ENCODE measurements at regions not wholly inside any gene's neighbourhood (a gene's known extent, or its start where the extent isn't known, plus 50 kb on each side); places are given as distances from the start of the nearest gene placed in this dataset.

- TF ChIP-seq, protein P1, sequence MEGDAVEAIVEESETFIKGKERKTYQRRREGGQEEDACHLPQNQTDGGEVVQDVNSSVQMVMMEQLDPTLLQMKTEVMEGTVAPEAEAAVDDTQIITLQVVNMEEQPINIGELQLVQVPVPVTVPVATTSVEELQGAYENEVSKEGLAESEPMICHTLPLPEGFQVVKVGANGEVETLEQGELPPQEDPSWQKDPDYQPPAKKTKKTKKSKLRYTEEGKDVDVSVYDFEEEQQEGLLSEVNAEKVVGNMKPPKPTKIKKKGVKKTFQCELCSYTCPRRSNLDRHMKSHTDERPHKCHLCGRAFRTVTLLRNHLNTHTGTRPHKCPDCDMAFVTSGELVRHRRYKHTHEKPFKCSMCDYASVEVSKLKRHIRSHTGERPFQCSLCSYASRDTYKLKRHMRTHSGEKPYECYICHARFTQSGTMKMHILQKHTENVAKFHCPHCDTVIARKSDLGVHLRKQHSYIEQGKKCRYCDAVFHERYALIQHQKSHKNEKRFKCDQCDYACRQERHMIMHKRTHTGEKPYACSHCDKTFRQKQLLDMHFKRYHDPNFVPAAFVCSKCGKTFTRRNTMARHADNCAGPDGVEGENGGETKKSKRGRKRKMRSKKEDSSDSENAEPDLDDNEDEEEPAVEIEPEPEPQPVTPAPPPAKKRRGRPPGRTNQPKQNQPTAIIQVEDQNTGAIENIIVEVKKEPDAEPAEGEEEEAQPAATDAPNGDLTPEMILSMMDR (conservative IDR thresholded peaks at IDR 0.05 in 1 of 2, IDR thresholded peaks at IDR 0.05 in 1 of 2; ENCODE audit: extremely low read depth in 1 of 2, insufficient read depth in 1 of 2, low read depth in 1 of 2, low read length in 2 of 2): no peak
- TF ChIP-seq EZH2 (IDR thresholded peaks at IDR 0.05; ENCODE audit: borderline replicate concordance, low read length): no peak
These were observed 67.3 kb upstream of the JAG1 start for GRCh38 chr20:10741060-10741459.

Data from mammary epithelial cell (primary cell).